ENCODE measurements at regions not wholly inside any gene's neighbourhood (a gene's known extent, or its start where the extent isn't known, plus 50 kb on each side); places are given as distances from the start of the nearest gene placed in this dataset.

DNA sequence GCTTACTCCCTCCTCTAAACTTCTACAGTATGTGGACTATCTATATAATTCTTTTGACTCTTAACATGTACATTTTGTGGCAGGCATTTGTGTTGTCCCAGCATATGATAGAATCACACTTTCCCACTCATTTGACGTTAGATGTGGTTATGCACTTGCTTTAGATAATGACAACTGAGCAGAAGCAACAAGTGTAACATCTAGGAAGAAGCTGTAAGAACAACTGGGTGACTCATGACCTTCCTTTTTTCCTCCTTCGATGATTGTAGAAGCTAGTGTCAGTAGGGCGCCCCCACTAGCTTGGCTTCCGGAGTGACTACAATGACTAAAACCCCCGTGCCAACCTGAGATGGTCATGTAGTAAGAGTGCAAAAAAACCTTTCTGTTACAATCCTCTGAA lies 74.6 kb upstream of the CEP85L start:
- Histone ChIP-seq H2AFZ (ENCODE audit: low read depth, low read length) (no peak overlapping the region), H3K4me2 (ENCODE audit: low read length) (no peak overlapping the region), H3K9ac (ENCODE audit: low read length) (no peak overlapping the region), H3K4me1 (ENCODE audit: low read length) (peaks cover 11% of the 10 kb centered on the region), H3K4me3 (ENCODE audit: low read length) (no peak overlapping the region), H3K9me3 (ENCODE audit: insufficient read depth, low read length) (no peaks in the 10 kb centered on the region), H3K36me3 (replicated peaks; ENCODE audit: low read depth, low read length) (no peaks in the 10 kb centered on the region), H3K79me2 (ENCODE audit: low read length) (no peaks in the 10 kb centered on the region), H3K27me3 (ENCODE audit: low read depth, low read length) (0 out of 2 replicates have a peak, but pooled peaks cover 3% of the 10 kb centered on the region), H4K20me1 (ENCODE audit: insufficient read depth, low read length) (no peaks in the 10 kb centered on the region), H3K27ac (ENCODE audit: low read length) (no peak overlapping the region)
- TF ChIP-seq, protein P1, sequence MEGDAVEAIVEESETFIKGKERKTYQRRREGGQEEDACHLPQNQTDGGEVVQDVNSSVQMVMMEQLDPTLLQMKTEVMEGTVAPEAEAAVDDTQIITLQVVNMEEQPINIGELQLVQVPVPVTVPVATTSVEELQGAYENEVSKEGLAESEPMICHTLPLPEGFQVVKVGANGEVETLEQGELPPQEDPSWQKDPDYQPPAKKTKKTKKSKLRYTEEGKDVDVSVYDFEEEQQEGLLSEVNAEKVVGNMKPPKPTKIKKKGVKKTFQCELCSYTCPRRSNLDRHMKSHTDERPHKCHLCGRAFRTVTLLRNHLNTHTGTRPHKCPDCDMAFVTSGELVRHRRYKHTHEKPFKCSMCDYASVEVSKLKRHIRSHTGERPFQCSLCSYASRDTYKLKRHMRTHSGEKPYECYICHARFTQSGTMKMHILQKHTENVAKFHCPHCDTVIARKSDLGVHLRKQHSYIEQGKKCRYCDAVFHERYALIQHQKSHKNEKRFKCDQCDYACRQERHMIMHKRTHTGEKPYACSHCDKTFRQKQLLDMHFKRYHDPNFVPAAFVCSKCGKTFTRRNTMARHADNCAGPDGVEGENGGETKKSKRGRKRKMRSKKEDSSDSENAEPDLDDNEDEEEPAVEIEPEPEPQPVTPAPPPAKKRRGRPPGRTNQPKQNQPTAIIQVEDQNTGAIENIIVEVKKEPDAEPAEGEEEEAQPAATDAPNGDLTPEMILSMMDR (IDR thresholded peaks at IDR 0.05; ENCODE audit: low read depth, low read length), result no peak
- no peak for TF ChIP-seq EZH2phosphoT487 (IDR thresholded peaks at IDR 0.05; ENCODE audit: low read depth)

GRCh38 chr6:118724211-118724610 lies 72.8 kb upstream of the CEP85L start:
- Histone ChIP-seq H4K20me1 (ENCODE audit: insufficient read depth, low read length) (no peaks in the 10 kb centered on the region), H3K27ac (ENCODE audit: low read length) (no peak overlapping the region), H3K9me3 (ENCODE audit: insufficient read depth, low read length) (no peaks in the 10 kb centered on the region), H3K79me2 (ENCODE audit: low read length) (no peaks in the 10 kb centered on the region), H3K36me3 (replicated peaks; ENCODE audit: low read depth, low read length) (no peaks in the 10 kb centered on the region), H3K9ac (ENCODE audit: low read length) (no peak overlapping the region), H3K4me1 (ENCODE audit: low read length) (peaks cover 26% of the 10 kb centered on the region), H2AFZ (ENCODE audit: low read depth, low read length) (no peak overlapping the region), H3K4me3 (ENCODE audit: low read length) (no peak overlapping the region), H3K27me3 (ENCODE audit: low read depth, low read length) (0 out of 2 replicates have a peak, but pooled peaks cover 3% of the 10 kb centered on the region), H3K4me2 (ENCODE audit: low read length) (peak overlapping the region; percentile 44)
- TF ChIP-seq, protein P1 (IDR thresholded peaks at IDR 0.05; ENCODE audit: low read depth, low read length), result no peak
- no peak for TF ChIP-seq EZH2phosphoT487 (IDR thresholded peaks at IDR 0.05; ENCODE audit: low read depth)

DNA sequence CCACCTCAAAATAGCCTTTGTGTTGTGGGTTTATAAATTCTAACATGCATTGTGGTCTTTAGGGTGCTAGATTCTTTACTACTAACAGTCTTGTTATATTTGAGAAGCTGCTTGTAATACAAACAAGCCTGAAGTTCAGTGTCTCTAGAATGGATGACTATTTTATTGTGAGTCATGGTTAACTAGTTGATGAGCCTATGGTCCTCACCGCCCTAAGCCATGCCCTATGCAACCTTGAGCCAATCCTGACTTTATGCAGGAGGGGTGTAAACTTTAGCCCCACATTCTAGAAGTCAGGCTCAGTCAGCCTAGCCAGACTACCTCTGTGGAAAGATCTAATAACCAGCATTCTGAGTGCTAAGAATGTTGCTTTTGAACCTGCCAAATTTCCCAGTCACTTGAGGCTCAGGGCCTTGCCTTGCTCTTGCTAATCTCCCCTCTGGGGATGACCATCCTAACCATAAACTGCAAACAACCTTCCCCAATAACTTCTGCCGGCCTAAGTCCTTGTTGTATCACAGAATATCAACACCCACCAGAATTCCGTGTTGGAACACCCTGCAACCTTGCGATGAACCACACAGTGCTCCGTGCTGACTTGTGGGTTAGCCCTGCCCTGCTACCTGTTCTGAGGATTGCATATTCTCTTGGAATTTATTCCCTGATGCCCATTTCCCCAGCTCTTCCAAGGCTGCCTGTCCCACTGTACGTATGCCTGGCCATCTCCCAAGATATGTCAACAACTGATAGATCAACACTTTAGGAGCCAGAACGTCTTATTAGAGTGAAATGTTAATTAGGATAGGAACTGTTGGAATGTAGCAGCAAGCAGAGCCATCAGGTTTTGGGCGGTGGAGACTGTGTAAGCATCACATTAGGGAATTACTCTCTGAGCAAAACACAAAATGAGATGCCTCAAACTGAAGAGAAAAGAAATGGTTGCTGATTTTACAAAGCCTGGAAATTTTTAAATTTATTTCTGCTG lies 71.7 kb upstream of the CEP85L start:
- Histone ChIP-seq H2AFZ (ENCODE audit: low read depth, low read length) (no peak overlapping the region), H3K79me2 (ENCODE audit: low read length) (no peaks in the 10 kb centered on the region)
- no peak for TF ChIP-seq EZH2phosphoT487 (IDR thresholded peaks at IDR 0.05; ENCODE audit: low read depth)
- TF ChIP-seq, protein P1 (IDR thresholded peaks at IDR 0.05; ENCODE audit: low read depth, low read length), result no peak

GRCh38 chr6:118720125-118720473 lies 68.7 kb upstream of the CEP85L start:
- no peak overlapping the region for H3K9ac ChIP-seq (ENCODE audit: low read length)
- no peak overlapping the region for H3K4me3 ChIP-seq (ENCODE audit: low read length)
- H3K36me3 ChIP-seq (replicated peaks; ENCODE audit: low read depth, low read length), result no peaks in the 10 kb centered on the region
- peak overlapping the region; percentile 56 for H3K4me2 ChIP-seq (ENCODE audit: low read length)
- H3K27me3 ChIP-seq (ENCODE audit: low read depth, low read length), result no peaks in the 10 kb centered on the region
- no peaks in the 10 kb centered on the region for H3K9me3 ChIP-seq (ENCODE audit: insufficient read depth, low read length)
- 0 out of 2 replicates have a peak overlapping the region, but pooled peaks have one; percentile 45 for H3K27ac ChIP-seq (ENCODE audit: low read length)
- peaks cover 38% of the 10 kb centered on the region for H3K4me1 ChIP-seq (ENCODE audit: low read length)
- H4K20me1 ChIP-seq (ENCODE audit: insufficient read depth, low read length), result no peaks in the 10 kb centered on the region
- no peaks in the 10 kb centered on the region for H3K79me2 ChIP-seq (ENCODE audit: low read length)
- TF ChIP-seq EZH2phosphoT487 (IDR thresholded peaks at IDR 0.05; ENCODE audit: low read depth), result no peak
- TF ChIP-seq, protein P1 (IDR thresholded peaks at IDR 0.05; ENCODE audit: low read depth, low read length), result no peak
- H2AFZ ChIP-seq (ENCODE audit: low read depth, low read length), result no peak overlapping the region

More for the DNA sequence above, 71.7 kb upstream of the CEP85L start:
- H3K4me2 ChIP-seq (ENCODE audit: low read length), result no peak overlapping the region
- H3K27ac ChIP-seq (ENCODE audit: low read length), result no peak overlapping the region
- H3K9ac ChIP-seq (ENCODE audit: low read length), result no peak overlapping the region
- H3K9me3 ChIP-seq (ENCODE audit: insufficient read depth, low read length), result no peaks in the 10 kb centered on the region
- H3K4me1 ChIP-seq (ENCODE audit: low read length), result peaks cover 37% of the 10 kb centered on the region
- no peak overlapping the region for H3K4me3 ChIP-seq (ENCODE audit: low read length)
- H3K27me3 ChIP-seq (ENCODE audit: low read depth, low read length), result 0 out of 2 replicates have a peak, but pooled peaks cover 2% of the 10 kb centered on the region
- no peaks in the 10 kb centered on the region for H4K20me1 ChIP-seq (ENCODE audit: insufficient read depth, low read length)
- no peaks in the 10 kb centered on the region for H3K36me3 ChIP-seq (replicated peaks; ENCODE audit: low read depth, low read length)

All from OCI-LY3 (cell line).